NCI-H1417 (cell line): ENCODE measurements at regions not wholly inside any gene's neighbourhood (a gene's known extent, or its start where the extent isn't known, plus 50 kb on each side); places are given as distances from the start of the nearest gene placed in this dataset.

Experiments used
- DNase-seq, 3 experiments: peaks; one replicate each; lab custom pipeline; 2025; lab: John Stamatoyannopoulos, UW

- peak in 1 of 3 experiments; percentile 53 for DNase-seq
Observed at GRCh38 chr2:149745396-149746230, 158.0 kb upstream of the MMADHC start.

GRCh38 chr2:149744865-149745264 lies 157.3 kb upstream of the MMADHC start:
- DNase-seq, result no peak

GRCh38 chr2:149743842-149744448 lies 156.4 kb upstream of the MMADHC start:
- DNase-seq, result no peak

- no peak for DNase-seq
Observed at GRCh38 chr2:149741646-149742045, 154.1 kb upstream of the MMADHC start.

GRCh38 chr2:149740490-149740889 lies 152.9 kb upstream of the MMADHC start:
- DNase-seq, result no peak

GRCh38 chr2:149739883-149740265 lies 152.3 kb upstream of the MMADHC start:
- DNase-seq, result no peak

- DNase-seq, result no peak
Observed at GRCh38 chr2:149739171-149739882, 151.8 kb upstream of the MMADHC start.

- DNase-seq, result no peak
Observed at GRCh38 chr2:149738767-149739166, 151.2 kb upstream of the MMADHC start.

GRCh38 chr2:149737896-149738295 lies 150.3 kb upstream of the MMADHC start:
- no peak for DNase-seq

- no peak for DNase-seq
Observed at GRCh38 chr2:149735237-149735958, 147.8 kb upstream of the MMADHC start.

- DNase-seq, result peak in 1 of 3 experiments; percentile 50
Observed at GRCh38 chr2:149733936-149734685, 146.5 kb upstream of the MMADHC start.

GRCh38 chr2:149732730-149733290 lies 145.2 kb upstream of the MMADHC start:
- DNase-seq, result no peak

- no peak for DNase-seq
Observed at GRCh38 chr2:149732001-149732685, 144.6 kb upstream of the MMADHC start.

GRCh38 chr2:149731079-149731478 lies 143.5 kb upstream of the MMADHC start:
- no peak for DNase-seq

- DNase-seq, result no peak
Observed at GRCh38 chr2:149729586-149729985, 142.0 kb upstream of the MMADHC start.

- no peak for DNase-seq
Observed at GRCh38 chr2:149727927-149728326, 140.4 kb upstream of the MMADHC start.

- no peak for DNase-seq
Observed at GRCh38 chr2:149725234-149725633, 137.7 kb upstream of the MMADHC start.

GRCh38 chr2:149724091-149724490 lies 136.5 kb upstream of the MMADHC start:
- no peak for DNase-seq

GRCh38 chr2:149720615-149721014 lies 133.0 kb upstream of the MMADHC start:
- DNase-seq, result no peak

- DNase-seq, result no peak
Observed at GRCh38 chr2:149719695-149720094, 132.1 kb upstream of the MMADHC start.

- no peak for DNase-seq
Observed at GRCh38 chr2:149716687-149717086, 129.1 kb upstream of the MMADHC start.
